ENCODE measurements at regions not wholly inside any gene's neighbourhood (a gene's known extent, or its start where the extent isn't known, plus 50 kb on each side); places are given as distances from the start of the nearest gene placed in this dataset.
"Not testable (repeated sequence)": the region's sequence is repeated elsewhere in the genome, so short reads cannot be mapped to it uniquely, and the experiment has no call there.

GRCh38 chr1:78271423-78271822, 219.4 kb upstream of the PTGFR start:
- TF ChIP-seq CTCF (IDR thresholded peaks at IDR 0.05; ENCODE audit: low read depth, low read length); EZH2phosphoT487 (IDR thresholded peaks at IDR 0.05; ENCODE audit: low read depth): not testable (repeated sequence)

Measured in OCI-LY3 (cell line).